Parathyroid adenoma (tissue), 2 donors: ENCODE measurements at regions not wholly inside any gene's neighbourhood (a gene's known extent, or its start where the extent isn't known, plus 50 kb on each side); places are given as distances from the start of the nearest gene placed in this dataset.

ENCODE experiments used
- H2AFZ ChIP-seq: fragments of 300-600 bp; sonication (generic); one replicate; pipeline ENCODE4 v1.7.0; 2017; ENCODE audit warnings: antibody characterized with exemption, mild to moderate bottlenecking
- H3K27ac ChIP-seq: fragments of 300-600 bp; sonication (generic); one replicate; pipeline ENCODE4 v1.7.0; 2017
- H3K27me3 ChIP-seq: fragments of 300-600 bp; sonication (generic); one replicate; pipeline ENCODE4 v1.7.0; 2017; ENCODE audit warnings: low read length; ENCODE audit not compliant: control insufficient read depth, insufficient read depth
- H3K36me3 ChIP-seq: fragments of 300-600 bp; sonication (generic); one replicate; pipeline ENCODE4 v1.7.0; 2017; ENCODE audit warnings: low read length; ENCODE audit not compliant: control insufficient read depth, insufficient read depth
- H3K4me1 ChIP-seq: fragments of 300-600 bp; sonication (generic); one replicate; pipeline ENCODE4 v1.7.0; 2017; ENCODE audit warnings: control low read depth
- H3K4me2 ChIP-seq: fragments of 300-600 bp; sonication (generic); one replicate; pipeline ENCODE4 v1.7.0; 2017; ENCODE audit warnings: low read length
- H3K4me3 ChIP-seq: fragments of 300-600 bp; sonication (generic); one replicate; pipeline ENCODE4 v1.7.0; 2017; ENCODE audit warnings: low read depth, low read length
- H3K79me2 ChIP-seq: fragments of 300-600 bp; sonication (generic); one replicate; pipeline ENCODE4 v1.7.0; 2017; ENCODE audit warnings: control low read depth
- H3K9ac ChIP-seq: fragments of 300-600 bp; sonication (generic); one replicate; pipeline ENCODE4 v1.7.0; 2017; ENCODE audit warnings: mild to moderate bottlenecking
- H3K9me3 ChIP-seq: fragments of 300-600 bp; sonication (generic); one replicate; pipeline ENCODE4 v1.7.0; 2017; ENCODE audit warnings: low read length; ENCODE audit not compliant: control insufficient read depth
- TF ChIP-seq, protein P1 (sequence below): fragments of 300-600 bp; sonication (generic); IDR thresholded peaks from one replicate; pipeline ENCODE4 v1.7.0; 2017; ENCODE audit warnings: antibody characterized with exemption, mild to moderate bottlenecking
- donor health status: primary hyperparathyroidism.

DNA sequence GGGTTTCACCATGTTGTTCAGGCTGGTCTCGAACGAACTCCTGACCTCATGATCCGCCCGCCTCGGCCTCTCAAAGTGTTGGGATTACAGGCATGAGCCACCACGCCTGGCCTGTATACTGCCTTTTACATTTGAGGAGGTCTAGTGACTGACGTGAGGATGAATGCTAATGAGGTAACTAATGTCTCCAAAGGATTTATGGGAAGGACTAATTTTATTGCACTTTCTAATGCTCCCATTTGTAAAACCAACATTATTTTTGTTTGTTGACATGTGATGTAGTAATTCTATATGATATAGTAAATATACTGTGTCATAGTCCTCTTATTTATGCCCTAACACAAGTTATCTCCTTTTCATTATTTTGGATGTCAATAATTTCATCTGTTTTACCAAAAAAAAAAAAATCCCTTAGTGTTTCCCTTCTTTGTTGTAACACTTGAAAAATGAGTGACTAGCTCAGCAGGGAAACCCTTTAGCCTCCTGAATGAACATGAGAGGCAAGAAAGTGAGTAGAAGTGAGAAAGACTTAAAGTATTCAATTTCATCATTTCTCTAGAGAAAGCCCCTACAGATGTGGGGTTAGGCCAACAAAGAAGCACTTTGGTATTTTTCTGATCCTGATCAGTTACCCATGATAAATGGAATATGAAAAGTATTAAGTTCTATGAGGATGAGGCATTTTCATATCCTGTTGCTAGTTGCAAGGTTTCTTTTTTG lies 596.9 kb upstream of the PCDH15 start:
- no peaks in the 10 kb centered on the region for H3K9me3 ChIP-seq
- H2AFZ ChIP-seq: no peak overlapping the region
- H3K27ac ChIP-seq: no peak overlapping the region
- no peak overlapping the region for H3K4me2 ChIP-seq
- TF ChIP-seq, protein P1, sequence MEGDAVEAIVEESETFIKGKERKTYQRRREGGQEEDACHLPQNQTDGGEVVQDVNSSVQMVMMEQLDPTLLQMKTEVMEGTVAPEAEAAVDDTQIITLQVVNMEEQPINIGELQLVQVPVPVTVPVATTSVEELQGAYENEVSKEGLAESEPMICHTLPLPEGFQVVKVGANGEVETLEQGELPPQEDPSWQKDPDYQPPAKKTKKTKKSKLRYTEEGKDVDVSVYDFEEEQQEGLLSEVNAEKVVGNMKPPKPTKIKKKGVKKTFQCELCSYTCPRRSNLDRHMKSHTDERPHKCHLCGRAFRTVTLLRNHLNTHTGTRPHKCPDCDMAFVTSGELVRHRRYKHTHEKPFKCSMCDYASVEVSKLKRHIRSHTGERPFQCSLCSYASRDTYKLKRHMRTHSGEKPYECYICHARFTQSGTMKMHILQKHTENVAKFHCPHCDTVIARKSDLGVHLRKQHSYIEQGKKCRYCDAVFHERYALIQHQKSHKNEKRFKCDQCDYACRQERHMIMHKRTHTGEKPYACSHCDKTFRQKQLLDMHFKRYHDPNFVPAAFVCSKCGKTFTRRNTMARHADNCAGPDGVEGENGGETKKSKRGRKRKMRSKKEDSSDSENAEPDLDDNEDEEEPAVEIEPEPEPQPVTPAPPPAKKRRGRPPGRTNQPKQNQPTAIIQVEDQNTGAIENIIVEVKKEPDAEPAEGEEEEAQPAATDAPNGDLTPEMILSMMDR: no peak
- H3K27me3 ChIP-seq: no peaks in the 10 kb centered on the region
- no peaks in the 10 kb centered on the region for H3K36me3 ChIP-seq
- H3K79me2 ChIP-seq: no peaks in the 10 kb centered on the region
- no peaks in the 10 kb centered on the region for H3K4me1 ChIP-seq
- no peak overlapping the region for H3K4me3 ChIP-seq
- no peak overlapping the region for H3K9ac ChIP-seq

DNA sequence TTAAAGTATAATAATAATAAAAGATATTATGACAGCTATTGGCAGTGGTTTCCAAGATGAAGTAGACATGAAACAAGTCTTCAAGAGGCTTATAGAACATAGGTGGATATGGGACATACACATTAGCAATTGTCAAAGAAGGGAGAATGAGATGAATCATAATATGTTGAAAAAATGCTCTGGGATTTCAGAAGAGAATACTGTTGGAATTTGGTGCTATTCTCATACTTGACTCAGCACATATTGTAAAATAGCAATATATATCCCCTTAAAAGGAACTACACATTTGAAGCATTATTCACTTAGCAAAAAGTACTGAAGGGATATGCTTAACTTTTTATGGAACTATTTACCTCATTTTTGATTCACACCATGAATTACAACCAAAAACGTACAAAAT lies 577.2 kb upstream of the PCDH15 start:
- no peak overlapping the region for H3K9ac ChIP-seq
- no peaks in the 10 kb centered on the region for H3K9me3 ChIP-seq
- H3K79me2 ChIP-seq: no peaks in the 10 kb centered on the region
- TF ChIP-seq, protein P1: no peak
- no peak overlapping the region for H3K4me3 ChIP-seq
- H3K4me2 ChIP-seq: no peak overlapping the region
- no peaks in the 10 kb centered on the region for H3K27me3 ChIP-seq
- no peak overlapping the region for H2AFZ ChIP-seq
- no peaks in the 10 kb centered on the region for H3K36me3 ChIP-seq
- no peaks in the 10 kb centered on the region for H3K4me1 ChIP-seq
- no peak overlapping the region for H3K27ac ChIP-seq

DNA sequence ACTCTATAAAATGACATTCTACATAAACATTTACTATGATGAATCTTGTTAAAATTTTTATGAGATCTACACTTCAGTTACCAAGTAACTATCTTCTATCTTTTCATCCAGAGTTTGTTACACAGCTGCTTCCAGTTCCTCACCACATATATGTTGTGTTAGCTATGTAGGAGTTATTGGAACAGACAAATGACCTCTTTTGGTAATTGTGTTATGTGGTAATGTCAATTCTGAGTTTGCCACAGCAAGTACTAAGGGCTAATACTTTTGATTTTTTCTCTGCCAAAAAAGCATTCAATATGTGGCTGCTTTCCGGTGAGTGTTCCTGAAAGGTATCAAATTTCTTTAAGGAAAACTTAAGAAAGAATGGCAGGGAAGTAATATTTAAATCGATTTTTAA lies 573.9 kb upstream of the PCDH15 start:
- Histone ChIP-seq H3K4me1 (no peaks in the 10 kb centered on the region), H3K36me3 (no peaks in the 10 kb centered on the region), H3K9ac (no peak overlapping the region), H2AFZ (no peak overlapping the region), H3K79me2 (no peaks in the 10 kb centered on the region), H3K27ac (no peak overlapping the region), H3K27me3 (no peaks in the 10 kb centered on the region), H3K4me3 (no peak overlapping the region), H3K9me3 (no peaks in the 10 kb centered on the region), H3K4me2 (no peak overlapping the region)
- TF ChIP-seq, protein P1: no peak

DNA sequence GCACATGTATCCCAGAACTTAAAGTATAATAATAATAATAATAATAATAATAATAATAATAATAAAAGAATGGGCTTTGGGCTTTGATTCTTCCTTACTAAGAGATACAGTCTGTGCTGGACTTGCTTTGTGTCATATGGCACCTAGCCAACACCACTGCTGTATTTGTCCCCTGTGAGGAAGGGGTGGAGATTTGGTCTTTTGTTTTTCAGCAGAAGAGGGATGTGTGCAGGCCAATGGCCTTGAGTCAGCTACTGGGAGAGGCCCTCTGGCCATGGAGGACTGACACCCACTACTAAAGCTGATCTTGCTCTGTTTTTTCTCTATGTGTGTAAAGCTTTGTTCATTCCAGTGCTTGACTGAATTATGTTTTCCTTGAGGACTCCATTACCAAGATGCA lies 573.0 kb upstream of the PCDH15 start:
- Histone ChIP-seq H3K27ac (no peak overlapping the region), H3K79me2 (no peaks in the 10 kb centered on the region), H3K36me3 (no peaks in the 10 kb centered on the region), H3K4me3 (no peak overlapping the region), H3K9me3 (no peaks in the 10 kb centered on the region), H3K4me2 (no peak overlapping the region), H3K9ac (no peak overlapping the region), H3K4me1 (no peaks in the 10 kb centered on the region), H3K27me3 (no peaks in the 10 kb centered on the region), H2AFZ (no peak overlapping the region)
- TF ChIP-seq, protein P1: no peak
